Mucosa of rectum (tissue), 2 donors: ENCODE measurements at regions not wholly inside any gene's neighbourhood (a gene's known extent, or its start where the extent isn't known, plus 50 kb on each side); places are given as distances from the start of the nearest gene placed in this dataset.

Experiments
- H3K27ac ChIP-seq, 2 donors: one replicate each; pipeline ENCODE4 v1.7.0; 2013; ENCODE audit warnings: inconsistent platforms in 2 of 2, low read depth in 2 of 2, low read length in 2 of 2
- H3K27me3 ChIP-seq, 2 donors: one replicate each; pipeline ENCODE4 v1.7.0; 2013; ENCODE audit warnings: low read length in 2 of 2; ENCODE audit not compliant: control insufficient read depth in 2 of 2, insufficient read depth in 2 of 2
- H3K36me3 ChIP-seq, 2 donors: one replicate each; pipeline ENCODE4 v1.7.0; 2013; ENCODE audit warnings: low read length in 2 of 2; ENCODE audit not compliant: control insufficient read depth in 2 of 2, insufficient read depth in 2 of 2
- H3K4me1 ChIP-seq, 2 donors: one replicate each; pipeline ENCODE4 v1.7.0; 2013; ENCODE audit warnings: low read length in 2 of 2, mild to moderate bottlenecking in 1 of 2; ENCODE audit not compliant: control insufficient read depth in 2 of 2, insufficient read depth in 2 of 2
- H3K4me3 ChIP-seq, 2 donors: one replicate each; pipeline ENCODE4 v1.7.0; 2013; ENCODE audit warnings: low read length in 2 of 2
- H3K9ac ChIP-seq, 2 donors: one replicate each; pipeline ENCODE4 v1.7.0; 2013; ENCODE audit warnings: low read length in 2 of 2, low read depth in 1 of 2, mild to moderate bottlenecking in 1 of 2
- H3K9me3 ChIP-seq, 2 donors: one replicate each; pipeline ENCODE4 v1.7.0; 2013; ENCODE audit warnings: low read length in 2 of 2; ENCODE audit not compliant: control insufficient read depth in 2 of 2
- donor health status: healthy.
- donor health status: Normal muscosa, but diverticular disease.

DNA sequence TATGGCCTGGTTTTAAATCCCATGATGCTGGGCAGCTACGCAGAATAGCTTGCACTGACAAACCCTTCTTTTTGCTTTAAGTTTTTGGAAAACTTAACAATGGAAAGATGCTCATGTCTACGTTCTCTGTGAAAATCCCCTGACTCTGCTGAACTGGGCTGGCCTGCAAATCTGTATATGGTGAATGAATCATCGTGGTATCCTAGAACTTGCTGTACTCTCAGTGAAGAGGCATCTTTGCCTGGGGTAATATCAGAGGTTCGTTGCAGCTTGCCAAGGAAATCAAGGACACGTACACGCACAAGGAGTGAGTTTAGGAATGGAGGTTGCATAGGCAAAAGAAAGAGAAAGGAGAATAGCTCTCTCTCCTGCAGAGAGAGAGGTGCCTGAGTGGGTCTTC is 382.0 kb upstream of the ADARB2 start:
- Histone ChIP-seq H3K9me3 (no peaks in the 10 kb centered on the region), H3K4me1 (no peaks in the 10 kb centered on the region), H3K36me3 (no peaks in the 10 kb centered on the region), H3K27me3 (no peaks in the 10 kb centered on the region), H3K27ac (no peak overlapping the region), H3K9ac (no peak overlapping the region), H3K4me3 (no peak overlapping the region)

DNA sequence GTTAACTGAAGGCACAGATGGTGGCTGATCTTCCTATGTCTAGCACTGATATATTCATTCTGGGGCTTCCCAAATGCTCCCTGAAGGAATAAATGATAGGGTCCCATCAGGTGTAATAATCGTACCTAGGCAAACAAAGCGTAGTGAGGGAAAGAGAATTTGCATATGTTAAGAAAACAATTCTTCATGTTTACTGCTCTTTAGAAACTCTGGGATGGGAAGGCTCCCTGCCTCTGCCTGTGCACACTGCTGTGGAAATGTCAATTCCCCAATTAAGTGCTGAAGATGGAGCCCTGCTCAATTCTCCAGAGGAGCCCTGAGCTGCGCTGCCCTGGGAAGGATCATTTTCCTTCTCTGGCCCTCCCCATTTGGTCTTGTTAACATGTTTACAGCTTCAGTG is 380.9 kb upstream of the ADARB2 start:
- Histone ChIP-seq H3K4me1 (no peaks in the 10 kb centered on the region), H3K27me3 (no peaks in the 10 kb centered on the region), H3K9me3 (peaks cover 0 to 4% of the 10 kb centered on the region in 2 donors), H3K27ac (no peak overlapping the region), H3K4me3 (no peak overlapping the region), H3K9ac (no peak overlapping the region), H3K36me3 (no peaks in the 10 kb centered on the region)

DNA sequence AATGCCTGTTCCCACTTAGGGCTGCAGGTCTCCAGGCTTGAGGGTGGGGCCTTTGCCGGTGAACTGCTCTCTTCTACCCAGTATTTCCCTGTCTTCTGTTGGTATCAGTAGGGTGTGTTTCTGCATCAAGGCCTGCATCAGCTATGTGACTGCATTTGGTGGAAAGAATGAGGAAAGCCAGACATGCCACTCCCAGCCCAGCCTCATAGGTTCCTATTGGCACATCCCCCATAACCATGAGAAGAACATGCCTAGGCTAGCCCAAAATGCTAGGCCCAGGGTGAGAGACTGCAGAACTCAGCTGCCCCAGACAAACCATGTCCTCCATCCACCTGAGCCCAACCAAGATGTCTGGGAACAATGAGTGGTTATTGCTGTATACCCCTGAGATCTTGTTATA is 380.3 kb upstream of the ADARB2 start:
- Histone ChIP-seq H3K27ac (no peak overlapping the region), H3K36me3 (no peaks in the 10 kb centered on the region), H3K4me3 (no peak overlapping the region), H3K9me3 (peaks cover 0 to 4% of the 10 kb centered on the region in 2 donors), H3K9ac (no peak overlapping the region), H3K4me1 (no peaks in the 10 kb centered on the region), H3K27me3 (no peaks in the 10 kb centered on the region)

GRCh38 chr10:2111965-2112364 is 374.6 kb upstream of the ADARB2 start:
- H3K4me1 ChIP-seq, result no peaks in the 10 kb centered on the region
- H3K4me3 ChIP-seq, result no peak overlapping the region
- H3K9ac ChIP-seq, result no peak overlapping the region
- no peaks in the 10 kb centered on the region for H3K27me3 ChIP-seq
- H3K36me3 ChIP-seq, result no peaks in the 10 kb centered on the region
- H3K9me3 ChIP-seq, result peaks cover 3 to 7% of the 10 kb centered on the region in 2 donors
- no peak overlapping the region for H3K27ac ChIP-seq

DNA sequence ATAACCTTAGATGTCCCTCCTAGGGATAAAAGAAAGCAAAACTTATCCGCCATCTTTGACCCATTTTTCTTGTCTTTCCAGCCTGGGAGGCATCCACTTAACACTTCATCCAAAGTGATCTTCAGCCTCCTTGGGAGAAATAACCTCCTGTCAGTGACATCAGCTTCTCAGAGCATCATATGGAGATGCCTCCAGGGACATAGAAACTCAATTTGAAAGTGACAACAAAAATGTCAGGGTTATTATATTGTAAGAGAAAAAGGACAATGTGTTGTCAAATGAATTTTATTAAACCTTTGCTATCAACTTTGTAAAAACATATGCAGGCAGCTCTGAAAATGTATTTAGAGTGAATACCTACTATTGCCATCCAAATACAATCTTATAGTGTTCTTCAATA is 371.2 kb upstream of the ADARB2 start:
- Histone ChIP-seq H3K36me3 (no peaks in the 10 kb centered on the region), H3K27me3 (no peaks in the 10 kb centered on the region), H3K9me3 (peaks cover 3 to 6% of the 10 kb centered on the region in 2 donors), H3K4me1 (no peaks in the 10 kb centered on the region), H3K4me3 (no peak overlapping the region), H3K9ac (no peak overlapping the region), H3K27ac (no peak overlapping the region)

GRCh38 chr10:2106641-2107040 is 369.3 kb upstream of the ADARB2 start:
- H3K27me3 ChIP-seq, result no peaks in the 10 kb centered on the region
- no peak overlapping the region for H3K9ac ChIP-seq
- no peaks in the 10 kb centered on the region for H3K4me1 ChIP-seq
- H3K9me3 ChIP-seq, result peaks cover 3% of the 10 kb centered on the region in 2 donors
- H3K36me3 ChIP-seq, result no peaks in the 10 kb centered on the region
- H3K4me3 ChIP-seq, result no peak overlapping the region
- no peak overlapping the region for H3K27ac ChIP-seq

DNA sequence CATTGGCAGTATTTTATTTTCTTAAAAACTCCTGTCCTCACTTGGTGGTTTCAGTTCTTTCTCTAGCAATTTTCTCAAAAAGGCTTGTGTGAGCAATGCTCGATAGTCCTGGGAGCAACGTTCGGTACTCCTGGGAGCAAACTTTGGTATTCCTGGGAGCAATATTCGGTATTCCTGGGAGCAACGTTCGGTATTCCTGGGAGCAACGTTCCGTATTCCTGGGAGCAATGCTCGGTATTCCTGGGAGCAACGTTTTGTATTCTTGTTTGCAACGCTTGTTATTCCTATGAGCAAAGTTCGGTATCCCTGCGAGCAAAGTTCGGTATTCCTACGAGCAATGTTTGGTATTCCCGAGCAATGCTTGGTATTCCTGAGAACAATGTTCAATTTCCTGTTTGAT is 362.0 kb upstream of the ADARB2 start:
- H3K27me3 ChIP-seq, result no peaks in the 10 kb centered on the region
- no peaks in the 10 kb centered on the region for H3K36me3 ChIP-seq
- H3K4me3 ChIP-seq, result no peak overlapping the region
- no peaks in the 10 kb centered on the region for H3K4me1 ChIP-seq
- peaks cover 2 to 5% of the 10 kb centered on the region in 2 donors for H3K9me3 ChIP-seq
- H3K9ac ChIP-seq, result no peak overlapping the region
- H3K27ac ChIP-seq, result no peak overlapping the region

DNA sequence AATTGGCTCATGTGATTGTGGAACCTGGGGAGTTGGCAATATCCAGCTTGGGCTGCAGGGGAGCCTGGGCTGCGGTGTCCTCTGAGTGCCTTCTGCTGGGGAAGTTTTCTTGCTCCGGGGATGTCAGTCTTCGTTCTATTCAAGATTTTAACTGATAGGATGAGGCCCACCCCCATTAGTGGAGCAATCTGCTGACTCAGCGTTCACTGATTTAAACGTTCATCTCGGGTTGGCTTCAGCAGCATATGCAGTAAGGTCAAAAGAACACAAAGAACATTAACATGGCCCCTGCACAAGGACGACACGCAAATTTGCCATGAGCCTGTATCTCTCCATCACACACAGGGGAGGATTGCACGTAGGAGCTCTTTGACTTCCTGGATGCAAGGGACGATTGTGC is 360.6 kb upstream of the ADARB2 start:
- peaks cover 2 to 4% of the 10 kb centered on the region in 2 donors for H3K9me3 ChIP-seq
- no peaks in the 10 kb centered on the region for H3K36me3 ChIP-seq
- H3K27ac ChIP-seq, result no peak overlapping the region
- no peak overlapping the region for H3K4me3 ChIP-seq
- H3K4me1 ChIP-seq, result no peaks in the 10 kb centered on the region
- no peaks in the 10 kb centered on the region for H3K27me3 ChIP-seq
- H3K9ac ChIP-seq, result no peak overlapping the region

DNA sequence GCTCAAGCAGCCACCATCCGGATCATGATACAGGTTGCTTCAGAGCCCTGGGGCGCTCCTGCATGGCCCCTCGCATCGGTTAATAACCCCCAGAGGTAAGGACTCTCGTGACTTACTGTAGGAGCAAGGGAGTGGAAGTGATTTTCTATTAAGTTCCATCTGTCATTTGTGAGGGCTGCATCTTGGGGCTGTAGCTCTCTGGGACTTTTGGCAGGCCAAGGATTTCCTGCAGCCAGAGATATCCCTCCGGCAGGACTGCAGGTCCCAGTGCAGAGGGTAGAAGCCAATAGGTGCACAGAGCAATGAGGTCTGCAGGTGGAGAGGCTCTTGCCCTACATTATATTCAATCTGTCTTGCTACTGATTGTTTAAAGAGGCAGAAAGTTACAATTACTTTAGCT is 356.8 kb upstream of the ADARB2 start:
- H3K9me3 ChIP-seq, result peaks cover under 1 to 2% of the 10 kb centered on the region in 2 donors
- no peaks in the 10 kb centered on the region for H3K4me1 ChIP-seq
- no peaks in the 10 kb centered on the region for H3K27me3 ChIP-seq
- no peaks in the 10 kb centered on the region for H3K36me3 ChIP-seq
- no peak overlapping the region for H3K4me3 ChIP-seq
- no peak overlapping the region for H3K9ac ChIP-seq
- H3K27ac ChIP-seq, result no peak overlapping the region

GRCh38 chr10:2083591-2083990 is 346.3 kb upstream of the ADARB2 start:
- Histone ChIP-seq H3K9ac (no peak overlapping the region), H3K36me3 (no peaks in the 10 kb centered on the region), H3K27me3 (no peaks in the 10 kb centered on the region), H3K27ac (no peak overlapping the region), H3K9me3 (no peaks in the 10 kb centered on the region), H3K4me3 (no peak overlapping the region), H3K4me1 (no peaks in the 10 kb centered on the region)

- H3K27me3 ChIP-seq, result no peaks in the 10 kb centered on the region
- H3K4me1 ChIP-seq, result no peaks in the 10 kb centered on the region
Measured at GRCh38 chr10:2081501-2081900, 344.2 kb upstream of the ADARB2 start.

More at GRCh38 chr10:2081501-2081900, 344.2 kb upstream of the ADARB2 start:
- H3K9me3 ChIP-seq, result peaks cover 0 to 1% of the 10 kb centered on the region in 2 donors
- H3K4me3 ChIP-seq, result no peak overlapping the region
- H3K36me3 ChIP-seq, result no peaks in the 10 kb centered on the region
- no peak overlapping the region for H3K27ac ChIP-seq
- H3K9ac ChIP-seq, result no peak overlapping the region
